Parathyroid adenoma (tissue), 2 donors: ENCODE measurements at regions not wholly inside any gene's neighbourhood (a gene's known extent, or its start where the extent isn't known, plus 50 kb on each side); places are given as distances from the start of the nearest gene placed in this dataset.
"Not testable (repeated sequence)": the region's sequence is repeated elsewhere in the genome, so short reads cannot be mapped to it uniquely, and the experiment has no call there.

Experiments
- H2AFZ ChIP-seq: fragments of 300-600 bp; sonication (generic); one replicate; pipeline ENCODE4 v1.7.0; 2017; ENCODE audit warnings: antibody characterized with exemption, mild to moderate bottlenecking
- H3K27ac ChIP-seq: fragments of 300-600 bp; sonication (generic); one replicate; pipeline ENCODE4 v1.7.0; 2017
- H3K27me3 ChIP-seq: fragments of 300-600 bp; sonication (generic); one replicate; pipeline ENCODE4 v1.7.0; 2017; ENCODE audit warnings: low read length; ENCODE audit not compliant: control insufficient read depth, insufficient read depth
- H3K36me3 ChIP-seq: fragments of 300-600 bp; sonication (generic); one replicate; pipeline ENCODE4 v1.7.0; 2017; ENCODE audit warnings: low read length; ENCODE audit not compliant: control insufficient read depth, insufficient read depth
- H3K4me1 ChIP-seq: fragments of 300-600 bp; sonication (generic); one replicate; pipeline ENCODE4 v1.7.0; 2017; ENCODE audit warnings: control low read depth
- H3K4me2 ChIP-seq: fragments of 300-600 bp; sonication (generic); one replicate; pipeline ENCODE4 v1.7.0; 2017; ENCODE audit warnings: low read length
- H3K4me3 ChIP-seq: fragments of 300-600 bp; sonication (generic); one replicate; pipeline ENCODE4 v1.7.0; 2017; ENCODE audit warnings: low read depth, low read length
- H3K79me2 ChIP-seq: fragments of 300-600 bp; sonication (generic); one replicate; pipeline ENCODE4 v1.7.0; 2017; ENCODE audit warnings: control low read depth
- H3K9ac ChIP-seq: fragments of 300-600 bp; sonication (generic); one replicate; pipeline ENCODE4 v1.7.0; 2017; ENCODE audit warnings: mild to moderate bottlenecking
- H3K9me3 ChIP-seq: fragments of 300-600 bp; sonication (generic); one replicate; pipeline ENCODE4 v1.7.0; 2017; ENCODE audit warnings: low read length; ENCODE audit not compliant: control insufficient read depth
- donor health status: primary hyperparathyroidism.

DNA sequence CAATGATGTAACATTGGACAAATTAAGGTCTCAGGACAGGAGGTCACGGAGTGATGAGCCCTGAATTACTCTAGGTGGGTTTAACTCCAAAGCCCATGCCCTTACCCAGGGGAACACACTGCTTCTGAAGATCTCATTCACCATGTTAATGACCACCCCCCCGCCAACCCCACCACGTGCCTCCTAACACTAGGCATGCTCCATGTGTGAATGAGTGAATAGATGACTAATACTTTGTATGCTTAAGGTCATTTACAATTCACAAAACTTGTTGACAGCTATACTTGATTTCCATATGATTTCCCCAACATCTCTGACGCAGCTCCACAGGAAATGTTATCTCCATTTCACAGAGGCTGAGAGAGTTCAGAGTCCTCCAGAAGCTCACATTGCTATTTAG lies 184.9 kb downstream of the ZNF92 start:
- not testable (repeated sequence) for H3K9ac ChIP-seq, H3K4me1 ChIP-seq, H3K27ac ChIP-seq, H3K27me3 ChIP-seq, H3K36me3 ChIP-seq, H3K4me3 ChIP-seq, H3K4me2 ChIP-seq, H3K9me3 ChIP-seq, H3K79me2 ChIP-seq, H2AFZ ChIP-seq

DNA sequence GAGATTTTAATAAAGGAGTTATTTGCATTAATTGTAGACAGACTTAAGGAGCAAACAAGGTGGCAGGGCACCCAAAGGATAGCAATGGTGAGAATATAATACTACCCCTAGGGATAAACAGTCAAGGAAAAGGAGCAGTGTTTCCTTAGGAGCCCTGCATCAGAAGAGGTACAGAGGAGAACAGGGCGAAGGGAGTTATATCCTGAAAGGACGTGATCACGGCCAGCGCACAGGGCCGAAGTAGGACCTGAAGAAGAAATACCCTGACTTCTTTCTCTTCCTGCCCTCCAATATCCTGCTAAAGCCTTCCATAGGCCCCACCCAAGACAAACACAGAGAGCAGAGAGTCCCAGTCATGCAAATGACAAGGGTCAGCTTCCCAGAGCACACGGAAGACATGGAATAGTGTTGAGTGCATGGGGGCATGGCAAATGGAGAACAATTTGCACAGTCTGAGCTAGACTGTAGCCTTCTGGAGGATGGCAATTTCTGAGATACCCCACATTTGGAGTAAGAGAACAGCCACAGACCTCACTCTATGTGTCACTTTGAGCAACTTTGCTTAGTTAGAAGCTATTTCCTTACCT lies 188.2 kb downstream of the ZNF92 start:
- H3K4me3 ChIP-seq, H3K27ac ChIP-seq, H3K27me3 ChIP-seq, H3K4me1 ChIP-seq, H3K4me2 ChIP-seq, H3K9ac ChIP-seq, H2AFZ ChIP-seq, H3K79me2 ChIP-seq, H3K9me3 ChIP-seq, H3K36me3 ChIP-seq: not testable (repeated sequence)

DNA sequence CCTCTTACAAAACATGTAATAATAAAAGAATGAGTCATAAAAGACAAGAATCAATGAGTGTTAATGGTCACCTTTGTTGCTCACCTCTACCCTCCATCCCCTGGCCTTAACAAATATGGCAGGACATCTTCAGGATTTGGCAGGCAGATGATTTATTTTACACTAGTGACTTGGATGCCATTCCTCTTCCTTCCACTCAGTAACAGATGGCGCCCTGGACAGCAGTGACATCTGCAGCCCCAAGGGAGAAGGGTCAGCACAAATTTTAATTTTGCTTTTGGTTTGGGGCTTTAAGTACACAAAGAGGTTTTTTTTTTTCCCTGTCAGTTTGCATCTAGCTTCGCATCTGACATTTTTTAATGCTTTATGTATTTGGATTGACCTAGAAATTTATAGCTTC lies 188.9 kb downstream of the ZNF92 start:
- not testable (repeated sequence) for H3K4me2 ChIP-seq, H3K36me3 ChIP-seq, H3K79me2 ChIP-seq, H3K4me3 ChIP-seq, H3K4me1 ChIP-seq, H3K9me3 ChIP-seq, H2AFZ ChIP-seq, H3K9ac ChIP-seq, H3K27me3 ChIP-seq, H3K27ac ChIP-seq

DNA sequence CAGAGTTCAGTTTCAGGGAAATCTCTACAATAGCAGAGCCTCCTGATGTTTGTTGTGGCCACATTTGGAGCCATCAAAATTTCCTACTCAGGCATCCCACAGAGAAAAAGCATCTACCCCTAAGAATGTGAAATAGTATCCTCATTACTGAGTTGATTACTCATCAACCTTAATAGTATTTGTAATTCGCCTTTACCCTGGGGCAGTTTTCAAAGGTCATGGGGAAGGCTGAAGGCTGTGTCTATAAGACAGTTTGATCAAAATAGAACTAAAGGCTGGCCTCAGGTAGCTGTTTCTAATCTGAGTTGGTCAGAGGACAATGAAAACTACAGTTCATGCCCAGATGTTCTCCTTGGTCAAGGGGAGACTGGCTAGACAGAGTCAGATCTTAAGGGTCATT lies 189.7 kb downstream of the ZNF92 start:
- not testable (repeated sequence) for H3K4me3 ChIP-seq, H3K27ac ChIP-seq, H2AFZ ChIP-seq, H3K4me1 ChIP-seq, H3K79me2 ChIP-seq, H3K9ac ChIP-seq, H3K36me3 ChIP-seq, H3K4me2 ChIP-seq, H3K27me3 ChIP-seq, H3K9me3 ChIP-seq

DNA sequence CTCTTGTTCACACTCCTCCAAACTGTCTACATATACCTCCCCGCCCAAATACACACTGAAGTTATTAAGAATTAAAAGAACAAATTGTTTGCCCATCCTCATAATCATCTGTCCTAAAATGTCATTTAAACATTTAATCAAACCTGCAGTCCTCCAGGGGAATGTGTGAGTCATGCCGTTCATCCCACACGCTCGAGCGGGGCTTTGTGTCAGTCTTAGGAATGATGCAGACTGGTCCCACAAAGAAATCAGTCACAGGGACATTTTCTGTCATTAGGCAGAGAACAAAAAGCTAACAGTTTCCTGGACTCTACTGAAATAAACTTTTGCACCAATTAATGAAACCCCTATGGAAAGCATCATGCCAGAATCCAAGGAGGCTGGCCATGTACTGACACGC lies 194.6 kb downstream of the ZNF92 start:
- H3K4me3 ChIP-seq = not testable (repeated sequence)

DNA sequence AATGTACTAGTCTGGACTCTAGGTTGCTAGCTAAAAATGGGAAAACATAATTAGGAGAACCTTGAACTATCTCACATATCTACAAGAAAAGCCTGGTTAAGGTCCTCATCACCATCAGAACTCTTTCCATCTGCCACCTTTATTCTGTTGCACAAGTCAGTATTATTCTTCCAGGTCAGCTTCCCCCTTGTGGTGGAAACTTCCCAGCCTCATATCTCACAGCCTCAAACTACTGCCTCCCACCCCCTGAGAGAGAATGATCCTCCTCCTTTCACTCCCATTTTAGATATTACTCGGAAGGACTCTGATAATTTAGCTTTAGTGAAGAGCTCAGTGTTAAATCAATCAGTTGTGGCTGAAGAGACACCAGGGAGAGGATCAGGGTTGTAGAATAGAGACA lies 197.3 kb downstream of the ZNF92 start:
- not testable (repeated sequence) for H3K4me3 ChIP-seq, H3K4me2 ChIP-seq, H3K79me2 ChIP-seq, H2AFZ ChIP-seq, H3K27me3 ChIP-seq, H3K27ac ChIP-seq, H3K36me3 ChIP-seq, H3K4me1 ChIP-seq, H3K9me3 ChIP-seq, H3K9ac ChIP-seq

More for the DNA sequence above, 194.6 kb downstream of the ZNF92 start:
- H3K79me2 ChIP-seq, H3K9me3 ChIP-seq, H3K9ac ChIP-seq, H3K36me3 ChIP-seq, H3K27ac ChIP-seq, H3K4me1 ChIP-seq, H3K4me2 ChIP-seq, H3K27me3 ChIP-seq, H2AFZ ChIP-seq: not testable (repeated sequence)

DNA sequence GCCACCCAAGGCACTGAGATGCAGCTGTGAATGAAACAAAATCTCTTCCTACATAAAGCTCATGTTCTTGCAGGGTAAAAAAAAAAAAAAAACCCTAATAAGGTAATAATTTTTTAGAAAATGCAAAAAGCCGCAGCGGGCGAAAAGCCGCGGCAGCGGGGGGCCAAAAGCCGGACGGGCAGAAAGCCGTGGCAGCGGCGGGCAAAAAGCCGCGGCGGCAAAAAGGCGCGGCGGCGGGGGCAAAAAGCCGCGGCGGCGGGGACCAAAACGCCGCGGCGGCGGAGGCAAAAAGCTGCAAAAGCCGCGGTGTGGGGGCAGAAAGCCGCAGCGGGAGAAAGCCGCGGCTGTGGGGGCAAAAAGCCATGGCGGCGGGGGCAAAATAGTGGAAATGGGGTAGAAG lies 198.9 kb downstream of the ZNF92 start:
- H3K4me1 ChIP-seq, H3K27ac ChIP-seq, H3K4me2 ChIP-seq, H3K4me3 ChIP-seq, H3K9ac ChIP-seq, H3K36me3 ChIP-seq, H3K9me3 ChIP-seq, H3K79me2 ChIP-seq, H2AFZ ChIP-seq, H3K27me3 ChIP-seq: not testable (repeated sequence)

DNA sequence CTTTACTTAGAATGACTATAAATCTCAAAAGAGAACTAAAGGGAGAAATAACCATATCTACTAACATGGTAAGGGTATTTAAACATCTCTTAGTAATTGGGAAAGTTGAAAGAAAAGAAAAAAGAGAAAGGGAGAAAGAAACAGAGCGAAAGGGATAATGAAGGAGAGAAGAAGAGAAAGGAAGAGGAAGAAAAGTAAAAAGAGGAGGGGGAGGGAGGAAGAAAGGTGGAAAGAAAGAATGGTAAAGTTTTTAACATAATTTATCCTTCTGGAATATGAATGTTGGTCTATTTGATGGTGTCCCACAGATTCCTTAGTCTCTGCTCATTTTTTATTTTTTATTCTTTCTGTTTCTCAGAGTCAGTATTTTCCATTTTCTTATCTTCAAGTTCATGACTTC lies 202.7 kb downstream of the ZNF92 start:
- not testable (repeated sequence) for H3K9me3 ChIP-seq, H2AFZ ChIP-seq, H3K4me2 ChIP-seq, H3K36me3 ChIP-seq, H3K4me1 ChIP-seq, H3K4me3 ChIP-seq, H3K27ac ChIP-seq, H3K79me2 ChIP-seq, H3K9ac ChIP-seq, H3K27me3 ChIP-seq

DNA sequence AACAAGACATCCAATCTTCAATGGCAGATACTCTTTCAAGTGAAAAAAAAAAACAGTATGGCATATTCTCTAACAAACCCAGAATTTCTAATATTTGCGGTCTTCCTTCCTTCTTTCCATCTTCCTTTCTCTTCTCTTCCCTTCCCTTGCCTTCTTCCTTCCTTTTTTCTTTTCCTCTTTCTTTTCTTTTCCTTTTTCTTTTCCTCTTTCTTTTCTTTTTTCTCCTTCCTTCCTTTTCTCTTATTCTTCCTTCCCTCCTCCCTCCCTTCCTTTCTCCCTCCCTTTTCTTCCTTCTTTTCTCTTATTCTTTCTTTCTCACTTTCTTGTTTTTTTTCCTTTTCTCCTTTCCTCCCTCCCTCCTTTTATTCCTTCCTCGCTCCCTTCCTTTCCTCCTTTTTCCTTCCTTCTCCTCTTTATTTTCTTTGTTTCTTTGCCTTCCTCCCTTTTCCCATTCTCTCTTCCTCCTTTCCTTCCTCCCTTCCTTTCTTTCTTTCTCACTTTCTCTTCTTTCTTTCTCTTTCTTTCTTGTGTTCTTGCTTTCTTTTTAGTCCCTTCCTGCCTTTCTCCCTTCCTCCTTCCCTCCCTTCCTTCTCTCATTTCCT lies 209.0 kb downstream of the ZNF92 start:
- not testable (repeated sequence) for H3K4me2 ChIP-seq

DNA sequence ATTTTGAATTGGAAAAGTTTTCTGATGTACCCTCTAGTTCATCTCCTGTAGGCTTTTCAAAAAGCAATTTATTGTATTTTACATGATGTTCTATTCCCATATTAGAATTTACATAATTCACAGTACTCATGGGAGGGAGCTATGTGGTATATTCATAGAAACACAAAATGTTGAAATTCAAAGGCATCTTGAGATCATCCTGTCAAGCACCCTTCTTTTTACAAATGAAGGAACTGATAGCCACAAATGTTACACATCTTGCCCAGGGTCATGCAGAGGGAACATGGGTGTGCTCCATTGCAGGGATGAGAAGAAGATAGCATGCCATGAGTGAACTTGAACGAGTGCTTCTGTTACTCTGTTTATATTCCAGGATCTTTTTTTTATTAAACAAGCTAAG lies 228.8 kb downstream of the ZNF92 start:
- not testable (repeated sequence) for H2AFZ ChIP-seq, H3K36me3 ChIP-seq, H3K27ac ChIP-seq, H3K4me1 ChIP-seq, H3K79me2 ChIP-seq, H3K27me3 ChIP-seq, H3K9me3 ChIP-seq, H3K9ac ChIP-seq, H3K4me3 ChIP-seq, H3K4me2 ChIP-seq

More for the DNA sequence above, 209.0 kb downstream of the ZNF92 start:
- not testable (repeated sequence) for H2AFZ ChIP-seq, H3K4me3 ChIP-seq, H3K36me3 ChIP-seq, H3K79me2 ChIP-seq, H3K4me1 ChIP-seq, H3K9me3 ChIP-seq, H3K27me3 ChIP-seq, H3K9ac ChIP-seq, H3K27ac ChIP-seq
